ENCODE measurements at regions not wholly inside any gene's neighbourhood (a gene's known extent, or its start where the extent isn't known, plus 50 kb on each side); places are given as distances from the start of the nearest gene placed in this dataset.

- TF ChIP-seq USF2 (IDR thresholded peaks at IDR 0.05; ENCODE audit: borderline replicate concordance, low read depth, low read length) = no peak
These were observed 1948.4 kb upstream of the IGFBP7 start (continued) for GRCh38 chr4:59058543-59058942.

- DNase-seq (ENCODE audit: low read depth, low spot score) (no peak), FAIRE-seq (no peak), ATAC-seq (no peak)
- no peak overlapping the region for H3K4me3 ChIP-seq
- WGBS (ENCODE audit: insufficient coverage, insufficient replicate concordance, low lambda C conversion rate, missing lambda C conversion rate) = 28% methylated on average over 13 of the region's 13 CpGs
- no peaks in the 10 kb centered on the region for H3K4me1 ChIP-seq (ENCODE audit: control insufficient read depth, insufficient read depth, low read length)
- H4K20me1 ChIP-seq (ENCODE audit: control insufficient read depth, insufficient read depth) = no peaks in the 10 kb centered on the region
- H3K9me3 ChIP-seq (replicated peaks; ENCODE audit: control insufficient read depth, insufficient read depth, low read length) = no peaks in the 10 kb centered on the region
- intact Hi-C loops (cut with micrococcal nuclease; ENCODE audit: unreplicated experiment) (no loop called here), in situ Hi-C loops (cut with MboI) (no loop called here)
- H3K27ac ChIP-seq (ENCODE audit: control insufficient read depth, insufficient read depth) = no peak overlapping the region
- H3K4me2 ChIP-seq (ENCODE audit: control insufficient read depth, insufficient read depth) = no peak overlapping the region
- H3K27me3 ChIP-seq (replicated peaks in 1 of 2; ENCODE audit: control insufficient read depth in 2 of 2, insufficient read depth in 2 of 2, low read length in 1 of 2) = no peaks in the 10 kb centered on the region
- H3K79me2 ChIP-seq (ENCODE audit: control insufficient read depth, insufficient read depth, low read length) = no peaks in the 10 kb centered on the region
- H2AFZ ChIP-seq (ENCODE audit: control insufficient read depth, low read depth, low read length) = no peak overlapping the region
- CTCF ChIA-PET = no interaction called here
- RAD21 ChIA-PET (ENCODE audit: unreplicated experiment) = no interaction called here
- no peak overlapping the region for H3K9ac ChIP-seq (ENCODE audit: control insufficient read depth, insufficient read depth, low read length)
- SMC1A ChIA-PET (ENCODE audit: uncharacterized antibody, unreplicated experiment) = no interaction called here
- TF ChIP-seq SIX5 (IDR thresholded peaks at IDR 0.05; ENCODE audit: low read depth, low read length, severe bottlenecking) (no peak), FOS (IDR thresholded peaks at IDR 0.05; ENCODE audit: borderline replicate concordance, extremely low read depth, insufficient read length) (no peak), USF1 (IDR thresholded peaks at IDR 0.05; ENCODE audit: borderline replicate concordance, extremely low read length, insufficient read depth, low read depth, low read length) (no peak), MTA2 (IDR thresholded peaks at IDR 0.05; ENCODE audit: low read depth) (no peak)
- POLR2A ChIA-PET = no interaction called here
- no peaks in the 10 kb centered on the region for H3K36me3 ChIP-seq (ENCODE audit: control insufficient read depth in 2 of 2, insufficient read depth in 2 of 2, low read length in 1 of 2)
- no TSS peak for BruUV-seq (replicated peaks)
These were observed 1950.0 kb upstream of the IGFBP7 start for GRCh38 chr4:59060002-59060846.

Measured in GM12878 (cell line).